ENCODE measurements at regions not wholly inside any gene's neighbourhood (a gene's known extent, or its start where the extent isn't known, plus 50 kb on each side); places are given as distances from the start of the nearest gene placed in this dataset.

- no peak for DNase-seq (ENCODE audit: low read depth in 2 of 2)
- H3K4me3 ChIP-seq (replicated peaks in 1 of 2; ENCODE audit: low read depth in 2 of 2, low read length in 2 of 2): no peak overlapping the region
- no peak for TF ChIP-seq CTCF (IDR thresholded peaks at IDR 0.05; ENCODE audit: low read depth, low read length)
These were observed 115.4 kb upstream of the GNAO1 start for GRCh38 chr16:56075732-56076388.

GRCh38 chr16:56073508-56073907 lies 117.8 kb upstream of the GNAO1 start:
- H3K4me3 ChIP-seq (replicated peaks in 1 of 2; ENCODE audit: low read depth in 2 of 2, low read length in 2 of 2): no peak overlapping the region

GRCh38 chr16:56072096-56072495 lies 119.2 kb upstream of the GNAO1 start:
- no peak for TF ChIP-seq CTCF (IDR thresholded peaks at IDR 0.05; ENCODE audit: low read depth, low read length)
- no peak for DNase-seq (ENCODE audit: low read depth in 2 of 2)
- no peak overlapping the region for H3K4me3 ChIP-seq (replicated peaks in 1 of 2; ENCODE audit: low read depth in 2 of 2, low read length in 2 of 2)

More at GRCh38 chr16:56073508-56073907, 117.8 kb upstream of the GNAO1 start:
- TF ChIP-seq CTCF (IDR thresholded peaks at IDR 0.05; ENCODE audit: low read depth, low read length): no peak
- no peak for DNase-seq (ENCODE audit: low read depth in 2 of 2)

- no peak overlapping the region for H3K4me3 ChIP-seq (replicated peaks in 1 of 2; ENCODE audit: low read depth in 2 of 2, low read length in 2 of 2)
- DNase-seq (ENCODE audit: low read depth in 2 of 2): no peak
- no peak for TF ChIP-seq CTCF (IDR thresholded peaks at IDR 0.05; ENCODE audit: low read depth, low read length)
These were observed 122.5 kb upstream of the GNAO1 start for GRCh38 chr16:56068816-56069215.

- TF ChIP-seq CTCF (IDR thresholded peaks at IDR 0.05; ENCODE audit: low read depth, low read length): no peak
- H3K4me3 ChIP-seq (replicated peaks in 1 of 2; ENCODE audit: low read depth in 2 of 2, low read length in 2 of 2): no peak overlapping the region
- DNase-seq (ENCODE audit: low read depth in 2 of 2): no peak
These were observed 123.0 kb upstream of the GNAO1 start for GRCh38 chr16:56068314-56068713.

GRCh38 chr16:56067406-56067805 lies 123.9 kb upstream of the GNAO1 start:
- H3K4me3 ChIP-seq (replicated peaks in 1 of 2; ENCODE audit: low read depth in 2 of 2, low read length in 2 of 2): no peak overlapping the region
- no peak for TF ChIP-seq CTCF (IDR thresholded peaks at IDR 0.05; ENCODE audit: low read depth, low read length)

GRCh38 chr16:56066617-56067016 lies 124.7 kb upstream of the GNAO1 start:
- TF ChIP-seq CTCF (IDR thresholded peaks at IDR 0.05; ENCODE audit: low read depth, low read length): no peak

More at GRCh38 chr16:56067406-56067805, 123.9 kb upstream of the GNAO1 start:
- DNase-seq (ENCODE audit: low read depth in 2 of 2): no peak

More at GRCh38 chr16:56066617-56067016, 124.7 kb upstream of the GNAO1 start:
- no peak overlapping the region for H3K4me3 ChIP-seq (replicated peaks in 1 of 2; ENCODE audit: low read depth in 2 of 2, low read length in 2 of 2)
- DNase-seq (ENCODE audit: low read depth in 2 of 2): no peak

All from cardiac fibroblast (primary cell).